ENCODE measurements at regions not wholly inside any gene's neighbourhood (a gene's known extent, or its start where the extent isn't known, plus 50 kb on each side); places are given as distances from the start of the nearest gene placed in this dataset.

- H3K4me1 ChIP-seq (ENCODE audit: insufficient read depth, low read length), result peaks cover 24% of the 10 kb centered on the region
- intact Hi-C loops (cut with micrococcal nuclease), result loop anchor here (1.0 to 10.0 kb wide), 2 partner anchors 64 to 159 kb away; no protein-coding TSS in a partner anchor
Measured at GRCh38 chr12:30088259-30088995, 304.7 kb upstream of the TMTC1 start.

DNA sequence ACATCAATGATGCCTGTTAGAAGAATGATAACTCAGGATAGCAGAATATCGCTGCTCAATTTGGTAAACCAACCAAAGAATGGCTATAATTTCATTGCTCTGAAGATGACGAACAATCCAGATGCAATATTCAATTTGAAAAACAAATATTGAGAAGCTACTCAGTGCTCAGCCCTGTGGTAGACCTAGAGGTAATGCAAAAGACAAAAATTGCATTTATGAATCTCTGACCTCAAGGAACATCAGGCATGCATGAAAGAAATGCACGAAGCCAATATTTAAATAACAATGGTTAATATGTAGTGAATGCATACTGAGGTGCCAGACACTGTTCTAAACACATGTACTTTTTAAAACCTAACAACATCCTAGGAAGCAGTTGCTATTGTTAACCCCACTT lies 298.6 kb upstream of the TMTC1 start:
- Histone ChIP-seq H3K4me2 (ENCODE audit: low read length) (no peak overlapping the region), H3K4me1 (ENCODE audit: insufficient read depth, low read length) (peaks cover 6% of the 10 kb centered on the region), H3K36me3 (ENCODE audit: low read depth, low read length) (no peaks in the 10 kb centered on the region), H3K9me2 (replicated peaks; ENCODE audit: low read length) (no peaks in the 10 kb centered on the region), H3K79me2 (ENCODE audit: low read length) (no peaks in the 10 kb centered on the region), H4K20me1 (ENCODE audit: low read length) (no peaks in the 10 kb centered on the region), H2AFZ (ENCODE audit: low read length) (no peak overlapping the region), H3K27ac (ENCODE audit: low read length) (no peak overlapping the region), H3K9me3 (ENCODE audit: low read length) (no peaks in the 10 kb centered on the region), H3K27me3 (ENCODE audit: low read length) (no peaks in the 10 kb centered on the region), H3F3A (ENCODE audit: low read length, unreplicated experiment) (no peaks in the 10 kb centered on the region), H3K4me3 (ENCODE audit: low read length) (no peak overlapping the region), H3K9ac (ENCODE audit: low read length) (no peak overlapping the region)
- ATAC-seq (no peak), DNase-seq (no peak)
- intact Hi-C loops (cut with micrococcal nuclease), result loop anchor here (10.0 kb wide), 1 partner anchor 58 kb away; no protein-coding TSS in a partner anchor
- BruUV-seq (replicated peaks), result no TSS peak
- no peak for TF ChIP-seq EZH2phosphoT487 (IDR thresholded peaks at IDR 0.05; ENCODE audit: borderline replicate concordance, low read length)
- POLR2A ChIA-PET (ENCODE audit: unreplicated experiment), result no interaction called here
- CTCF ChIA-PET, result no interaction called here

More at GRCh38 chr12:30088259-30088995, 304.7 kb upstream of the TMTC1 start:
- H3K4me3 ChIP-seq (ENCODE audit: low read length), result 0 out of 2 replicates have a peak overlapping the region, but pooled peaks have one; percentile 23
- ATAC-seq, result peak; percentile 90
- BruUV-seq (replicated peaks), result no TSS peak
- TF ChIP-seq, protein P1, sequence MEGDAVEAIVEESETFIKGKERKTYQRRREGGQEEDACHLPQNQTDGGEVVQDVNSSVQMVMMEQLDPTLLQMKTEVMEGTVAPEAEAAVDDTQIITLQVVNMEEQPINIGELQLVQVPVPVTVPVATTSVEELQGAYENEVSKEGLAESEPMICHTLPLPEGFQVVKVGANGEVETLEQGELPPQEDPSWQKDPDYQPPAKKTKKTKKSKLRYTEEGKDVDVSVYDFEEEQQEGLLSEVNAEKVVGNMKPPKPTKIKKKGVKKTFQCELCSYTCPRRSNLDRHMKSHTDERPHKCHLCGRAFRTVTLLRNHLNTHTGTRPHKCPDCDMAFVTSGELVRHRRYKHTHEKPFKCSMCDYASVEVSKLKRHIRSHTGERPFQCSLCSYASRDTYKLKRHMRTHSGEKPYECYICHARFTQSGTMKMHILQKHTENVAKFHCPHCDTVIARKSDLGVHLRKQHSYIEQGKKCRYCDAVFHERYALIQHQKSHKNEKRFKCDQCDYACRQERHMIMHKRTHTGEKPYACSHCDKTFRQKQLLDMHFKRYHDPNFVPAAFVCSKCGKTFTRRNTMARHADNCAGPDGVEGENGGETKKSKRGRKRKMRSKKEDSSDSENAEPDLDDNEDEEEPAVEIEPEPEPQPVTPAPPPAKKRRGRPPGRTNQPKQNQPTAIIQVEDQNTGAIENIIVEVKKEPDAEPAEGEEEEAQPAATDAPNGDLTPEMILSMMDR (conservative IDR thresholded peaks at IDR 0.05; ENCODE audit: low read depth, low read length), result no peak
- TF ChIP-seq EZH2phosphoT487 (IDR thresholded peaks at IDR 0.05; ENCODE audit: borderline replicate concordance, low read length), result no peak
- TF ChIP-seq EZH2 (IDR thresholded peaks at IDR 0.05; ENCODE audit: low read length, unreplicated experiment), result no peak
- DNase-seq, result peak; percentile 79
- H3K9ac ChIP-seq (ENCODE audit: low read length), result no peak overlapping the region
- H3K27ac ChIP-seq (ENCODE audit: low read length), result peak overlapping the region; percentile 71
- H3K9me2 ChIP-seq (replicated peaks; ENCODE audit: low read length), result no peaks in the 10 kb centered on the region
- ChIA-PET POLR2A (ENCODE audit: unreplicated experiment) (no interaction called here), CTCF (no interaction called here)
- H3K27me3 ChIP-seq (ENCODE audit: low read length), result no peaks in the 10 kb centered on the region
- H2AFZ ChIP-seq (ENCODE audit: low read length), result no peak overlapping the region; the same call in 1 of the 2 replicates
- no peaks in the 10 kb centered on the region for H3K9me3 ChIP-seq (ENCODE audit: low read length)
- no peaks in the 10 kb centered on the region for H3K79me2 ChIP-seq (ENCODE audit: low read length)
- H3F3A ChIP-seq (ENCODE audit: low read length, unreplicated experiment), result peaks cover 3% of the 10 kb centered on the region
- H4K20me1 ChIP-seq (ENCODE audit: low read length), result no peaks in the 10 kb centered on the region
- H3K4me2 ChIP-seq (ENCODE audit: low read length), result peak overlapping the region; percentile 67
- no peaks in the 10 kb centered on the region for H3K36me3 ChIP-seq (ENCODE audit: low read depth, low read length)

DNA sequence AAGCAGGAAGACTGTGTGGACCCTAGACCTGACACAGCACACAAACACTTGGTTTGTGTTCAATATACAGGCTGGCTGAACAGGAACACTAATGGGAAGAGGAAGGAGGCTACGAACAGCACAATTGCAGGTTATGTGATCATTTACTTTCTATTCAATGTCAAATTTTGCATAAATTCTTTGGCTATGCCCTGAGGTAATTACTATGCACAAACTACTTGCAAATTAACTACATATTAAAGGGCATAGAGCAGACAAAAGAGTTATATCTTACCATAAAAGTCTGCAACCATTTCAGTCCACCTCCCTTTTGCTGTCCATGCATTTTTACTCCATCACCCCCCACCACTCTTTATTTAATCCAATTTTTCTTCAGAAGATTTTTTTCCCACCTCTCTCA lies 291.2 kb upstream of the TMTC1 start:
- H3K4me3 ChIP-seq (ENCODE audit: low read length), result no peak overlapping the region
- H3K27ac ChIP-seq (ENCODE audit: low read length), result no peak overlapping the region
- no peak overlapping the region for H3K4me2 ChIP-seq (ENCODE audit: low read length)
- no peaks in the 10 kb centered on the region for H3K36me3 ChIP-seq (ENCODE audit: low read depth, low read length)
- no peak overlapping the region for H2AFZ ChIP-seq (ENCODE audit: low read length)
- no peaks in the 10 kb centered on the region for H3K4me1 ChIP-seq (ENCODE audit: insufficient read depth, low read length)
- H3K9ac ChIP-seq (ENCODE audit: low read length), result no peak overlapping the region
- no peak for ATAC-seq
- ChIA-PET CTCF (no interaction called here), POLR2A (ENCODE audit: unreplicated experiment) (no interaction called here)
- no peaks in the 10 kb centered on the region for H3K79me2 ChIP-seq (ENCODE audit: low read length)
- no peak for DNase-seq
- no peaks in the 10 kb centered on the region for H3K27me3 ChIP-seq (ENCODE audit: low read length)
- H4K20me1 ChIP-seq (ENCODE audit: low read length), result no peaks in the 10 kb centered on the region
- no peak for TF ChIP-seq EZH2phosphoT487 (IDR thresholded peaks at IDR 0.05; ENCODE audit: borderline replicate concordance, low read length)
- TF ChIP-seq EZH2 (IDR thresholded peaks at IDR 0.05; ENCODE audit: low read length, unreplicated experiment), result no peak
- TF ChIP-seq, protein P1 (conservative IDR thresholded peaks at IDR 0.05; ENCODE audit: low read depth, low read length), result no peak
- no peaks in the 10 kb centered on the region for H3F3A ChIP-seq (ENCODE audit: low read length, unreplicated experiment)
- no peaks in the 10 kb centered on the region for H3K9me2 ChIP-seq (replicated peaks; ENCODE audit: low read length)
- intact Hi-C loops (cut with micrococcal nuclease), result no loop called here
- no peaks in the 10 kb centered on the region for H3K9me3 ChIP-seq (ENCODE audit: low read length)
- BruUV-seq (replicated peaks), result no TSS peak
